ENCODE measurements at regions not wholly inside any gene's neighbourhood (a gene's known extent, or its start where the extent isn't known, plus 50 kb on each side); places are given as distances from the start of the nearest gene placed in this dataset.
"Not testable (repeated sequence)": the region's sequence is repeated elsewhere in the genome, so short reads cannot be mapped to it uniquely, and the experiment has no call there.

- DNase-seq (ENCODE audit: low read depth) = no peak
Observed at GRCh38 chr3:66552846-66553245, 52.0 kb upstream of the LRIG1 start.

- no peak for DNase-seq (ENCODE audit: low read depth)
Observed at GRCh38 chr3:66553441-66554113, 52.8 kb upstream of the LRIG1 start.

GRCh38 chr3:66554178-66554577 is 53.4 kb upstream of the LRIG1 start:
- no peak for DNase-seq (ENCODE audit: low read depth)

GRCh38 chr3:66555214-66555844 is 54.5 kb upstream of the LRIG1 start:
- DNase-seq (ENCODE audit: low read depth) = no peak

- no peak for DNase-seq (ENCODE audit: low read depth)
Observed at GRCh38 chr3:66557170-66557569, 56.3 kb upstream of the LRIG1 start.

- DNase-seq (ENCODE audit: low read depth) = not testable (repeated sequence)
Observed at GRCh38 chr3:66559924-66560323, 59.1 kb upstream of the LRIG1 start.

GRCh38 chr3:66561367-66561766 is 60.5 kb upstream of the LRIG1 start:
- DNase-seq (ENCODE audit: low read depth) = no peak

GRCh38 chr3:66565301-66565700 is 64.5 kb upstream of the LRIG1 start:
- DNase-seq (ENCODE audit: low read depth) = no peak

GRCh38 chr3:66567077-66567476 is 66.3 kb upstream of the LRIG1 start:
- DNase-seq (ENCODE audit: low read depth) = peak; percentile 77

- no peak for DNase-seq (ENCODE audit: low read depth)
Observed at GRCh38 chr3:66572090-66572675, 71.4 kb upstream of the LRIG1 start.

- no peak for DNase-seq (ENCODE audit: low read depth)
Observed at GRCh38 chr3:66572938-66573710, 72.3 kb upstream of the LRIG1 start.

GRCh38 chr3:66574091-66574490 is 73.3 kb upstream of the LRIG1 start:
- no peak for DNase-seq (ENCODE audit: low read depth)

GRCh38 chr3:66577426-66578203 is 76.8 kb upstream of the LRIG1 start:
- no peak for DNase-seq (ENCODE audit: low read depth)

- no peak for DNase-seq (ENCODE audit: low read depth)
Observed at GRCh38 chr3:66581256-66581655, 80.4 kb upstream of the LRIG1 start.

- peak; percentile 57 for DNase-seq (ENCODE audit: low read depth)
Observed at GRCh38 chr3:66582721-66583423, 82.0 kb upstream of the LRIG1 start.

GRCh38 chr3:66583424-66584040 is 82.7 kb upstream of the LRIG1 start:
- no peak for DNase-seq (ENCODE audit: low read depth)

- DNase-seq (ENCODE audit: low read depth) = no peak
Observed at GRCh38 chr3:66585520-66586095, 84.8 kb upstream of the LRIG1 start.

GRCh38 chr3:66586853-66587252 is 86.0 kb upstream of the LRIG1 start:
- DNase-seq (ENCODE audit: low read depth) = no peak

- DNase-seq (ENCODE audit: low read depth) = no peak
Observed at GRCh38 chr3:66588340-66588847, 87.6 kb upstream of the LRIG1 start.

GRCh38 chr3:66592016-66592761 is 91.4 kb upstream of the LRIG1 start:
- no peak for DNase-seq (ENCODE audit: low read depth)

Data from stromal cell of bone marrow (primary cell).